D721Med (cell line): ENCODE measurements at regions not wholly inside any gene's neighbourhood (a gene's known extent, or its start where the extent isn't known, plus 50 kb on each side); places are given as distances from the start of the nearest gene placed in this dataset.
"Not testable (repeated sequence)": the region's sequence is repeated elsewhere in the genome, so short reads cannot be mapped to it uniquely, and the experiment has no call there.

Source experiments
- DNase-seq: peaks from one replicate; pipeline ENCODE4 v3.0.0; 2011; ENCODE audit warnings: low spot score; ENCODE audit not compliant: insufficient read length
- FAIRE-seq: peaks from 2 replicates; lab custom pipeline; 2011; peaks lifted over from hg19 to GRCh38; lab: Jason Lieb, UNC
- CTCF ChIP-seq: IDR thresholded peaks from 2 replicates; pipeline ENCODE4 v1.5.1; 2012; ENCODE audit warnings: mild to moderate bottlenecking, control low read depth; ENCODE audit not compliant: insufficient read depth; ENCODE audit errors: missing control alignments

- no peak for FAIRE-seq
- DNase-seq = no peak
- TF ChIP-seq CTCF = no peak
These were observed 103.3 kb downstream of the TEX13C start for GRCh38 chrX:125422986-125423385.

- no peak for TF ChIP-seq CTCF
- FAIRE-seq = no peak
- no peak for DNase-seq
These were observed 104.9 kb downstream of the TEX13C start for GRCh38 chrX:125424536-125424935.

DNA sequence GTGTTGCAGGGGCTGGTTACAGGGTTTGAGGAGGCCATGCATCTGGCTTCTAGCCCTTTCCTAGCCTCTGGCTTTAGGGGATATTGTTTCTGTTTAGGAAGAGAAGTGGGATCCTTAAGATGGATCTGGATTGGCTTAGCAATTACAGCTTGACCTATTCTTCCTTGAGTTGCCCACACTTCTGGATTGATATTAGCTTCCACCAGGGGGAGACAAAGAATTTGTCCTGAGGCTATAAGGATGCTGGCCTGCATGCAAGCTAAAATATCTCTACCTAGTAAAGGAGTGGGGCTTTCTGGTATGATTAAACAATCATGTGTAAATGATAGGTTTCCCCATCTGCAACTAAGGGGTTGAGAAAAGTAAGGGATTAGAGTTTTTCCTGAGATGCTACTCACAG, 117.2 kb downstream of the TEX13C start:
- no peak for FAIRE-seq
- no peak for DNase-seq
- TF ChIP-seq CTCF = no peak

- DNase-seq (no peak), FAIRE-seq (no peak)
- TF ChIP-seq CTCF = no peak
These were observed 119.7 kb downstream of the TEX13C start for GRCh38 chrX:125439194-125439849.

GRCh38 chrX:125444659-125445058, 125.0 kb downstream of the TEX13C start:
- DNase-seq (no peak), FAIRE-seq (no peak)
- TF ChIP-seq CTCF = no peak

DNA sequence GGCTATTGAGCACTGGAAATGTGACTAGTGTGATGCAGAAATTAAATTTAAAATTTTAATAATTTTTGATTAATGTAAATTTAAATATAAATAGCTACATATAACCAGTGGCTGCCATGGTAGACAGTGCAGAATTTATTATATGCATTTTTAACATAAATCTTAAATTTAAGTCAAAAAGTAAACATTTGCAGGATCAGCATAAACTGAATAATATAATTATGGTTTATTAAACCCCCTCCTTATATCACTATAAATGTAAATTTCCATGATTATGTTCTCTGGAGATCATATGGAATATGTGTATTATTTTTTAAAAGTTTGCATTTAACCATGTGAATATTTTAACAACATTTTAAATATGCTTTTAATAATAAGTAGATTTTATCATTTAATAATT, 155.8 kb downstream of the TEX13C start:
- TF ChIP-seq CTCF = no peak
- DNase-seq (no peak), FAIRE-seq (no peak)

- DNase-seq (no peak), FAIRE-seq (no peak)
- TF ChIP-seq CTCF = no peak
These were observed 172.8 kb downstream of the TEX13C start for GRCh38 chrX:125492439-125492838.

DNA sequence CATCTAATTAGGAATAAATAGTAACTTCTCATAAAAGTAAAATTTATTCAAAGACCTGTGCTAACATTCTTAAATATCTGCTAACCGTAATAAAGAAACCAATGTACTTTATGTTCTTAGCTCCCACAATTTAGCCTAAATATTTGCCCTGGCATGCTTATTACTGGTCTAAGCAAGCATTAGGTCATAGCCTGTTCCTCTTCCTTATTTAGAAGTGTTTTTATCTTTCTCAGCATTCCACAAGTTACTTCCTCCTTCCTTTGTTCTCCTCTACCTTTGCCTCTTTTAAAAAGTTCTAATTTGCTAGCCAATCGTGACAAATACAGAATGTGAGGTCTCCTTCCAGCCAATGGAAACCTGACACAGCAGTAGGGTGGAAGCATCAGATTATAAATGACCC, 173.3 kb downstream of the TEX13C start:
- not testable (repeated sequence) for FAIRE-seq, DNase-seq
